Thyroid gland (tissue), 4 donors: ENCODE measurements at regions not wholly inside any gene's neighbourhood (a gene's known extent, or its start where the extent isn't known, plus 50 kb on each side); places are given as distances from the start of the nearest gene placed in this dataset.

Experiments
- DNase-seq, 2 donors: peaks; one replicate each; pipeline ENCODE4 v3.0.0-alpha.2; 2019
- H3K27ac ChIP-seq, 3 donors: fragments of 200-600 bp; sonication (generic); 1 replicate in 2 of 3; 2 replicates in 1 of 3; pipeline ENCODE4 v1.5.1; 2016 to 2019; ENCODE audit warnings: mild to moderate bottlenecking in 1 of 3, moderate library complexity in 1 of 3
- H3K27me3 ChIP-seq: fragments of 200-600 bp; sonication (generic); one replicate; pipeline ENCODE4 v1.5.1; 2019
- H3K36me3 ChIP-seq, 2 donors: fragments of 200-600 bp; sonication (generic); one replicate each; pipeline ENCODE4 v1.5.1; 2016 to 2019
- H3K4me1 ChIP-seq, 2 donors: fragments of 200-600 bp; sonication (generic); one replicate each; pipeline ENCODE4 v1.5.1; 2017 to 2019
- H3K4me3 ChIP-seq, 3 donors: fragments of 200-600 bp; sonication (generic); replicated peaks in 1 of 3; 1 replicate in 2 of 3; 2 replicates in 1 of 3; pipeline ENCODE4 v1.5.1; 2016; ENCODE audit warnings: mild to moderate bottlenecking in 1 of 3
- H3K9me3 ChIP-seq: fragments of 200-600 bp; sonication (generic); one replicate; pipeline ENCODE4 v1.5.1; 2017
- POLR2A ChIP-seq, 2 donors: fragments of 450-650 bp; IDR thresholded peaks; one replicate each; pipeline ENCODE4 v1.6.1; 2017; ENCODE audit warnings: antibody characterized with exemption in 2 of 2, mild to moderate bottlenecking in 2 of 2, moderate library complexity in 1 of 2
- WGBS, 2 donors: methylation state at CpG; one replicate each; pipeline ENCODE4 v1.1.5; 2017; 5-methylcytosine and 5-hydroxymethylcytosine counted together
- intact Hi-C: fragments of 100-400 bp; cut with DNase I; formaldehyde crosslinking; loops from one replicate; pipeline ENCODE4 v1.15.1; 2023
- TF ChIP-seq, protein P1 (sequence below), 6 experiments: fragments of 200-600 bp in 3 of 6; fragments of 450-650 bp in 3 of 6; sonication (generic) in 3 of 6; IDR thresholded peaks; one replicate each; pipeline ENCODE4 v1.5.1; 2016 to 2019; ENCODE audit warnings: antibody characterized with exemption in 6 of 6, mild to moderate bottlenecking in 2 of 6, inconsistent platforms in 1 of 6, moderate library complexity in 1 of 6

DNA sequence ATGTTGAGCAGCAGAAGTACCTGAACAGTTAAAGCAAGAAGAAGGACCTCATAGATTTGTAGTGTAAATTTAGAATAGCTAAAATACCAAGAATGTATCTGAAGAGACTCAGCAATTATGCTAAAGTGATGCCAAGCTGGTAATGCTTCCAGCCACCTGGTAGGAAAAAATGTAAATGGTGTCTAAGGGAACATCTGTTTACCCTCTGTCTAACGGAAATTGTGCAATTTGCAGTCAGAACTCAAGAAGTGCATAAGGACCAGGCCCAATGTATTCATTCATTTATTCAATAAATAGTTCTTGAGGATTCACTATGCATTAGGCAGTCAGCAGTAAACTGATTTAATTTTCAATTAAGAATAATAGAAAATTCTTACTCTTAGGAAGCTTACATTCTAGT is 116.0 kb upstream of the ADGRL4 start:
- Histone ChIP-seq H3K9me3 (no peaks in the 10 kb centered on the region), H3K36me3 (no peaks in the 10 kb centered on the region), H3K27ac (no peak overlapping the region), H3K4me3 (no peak overlapping the region), H3K27me3 (no peaks in the 10 kb centered on the region), H3K4me1 (no peaks in the 10 kb centered on the region)
- no peak for DNase-seq
- intact Hi-C loops, result no loop called here
- TF ChIP-seq POLR2A (IDR thresholded peaks at IDR 0.05), result no peak
- TF ChIP-seq, protein P1, sequence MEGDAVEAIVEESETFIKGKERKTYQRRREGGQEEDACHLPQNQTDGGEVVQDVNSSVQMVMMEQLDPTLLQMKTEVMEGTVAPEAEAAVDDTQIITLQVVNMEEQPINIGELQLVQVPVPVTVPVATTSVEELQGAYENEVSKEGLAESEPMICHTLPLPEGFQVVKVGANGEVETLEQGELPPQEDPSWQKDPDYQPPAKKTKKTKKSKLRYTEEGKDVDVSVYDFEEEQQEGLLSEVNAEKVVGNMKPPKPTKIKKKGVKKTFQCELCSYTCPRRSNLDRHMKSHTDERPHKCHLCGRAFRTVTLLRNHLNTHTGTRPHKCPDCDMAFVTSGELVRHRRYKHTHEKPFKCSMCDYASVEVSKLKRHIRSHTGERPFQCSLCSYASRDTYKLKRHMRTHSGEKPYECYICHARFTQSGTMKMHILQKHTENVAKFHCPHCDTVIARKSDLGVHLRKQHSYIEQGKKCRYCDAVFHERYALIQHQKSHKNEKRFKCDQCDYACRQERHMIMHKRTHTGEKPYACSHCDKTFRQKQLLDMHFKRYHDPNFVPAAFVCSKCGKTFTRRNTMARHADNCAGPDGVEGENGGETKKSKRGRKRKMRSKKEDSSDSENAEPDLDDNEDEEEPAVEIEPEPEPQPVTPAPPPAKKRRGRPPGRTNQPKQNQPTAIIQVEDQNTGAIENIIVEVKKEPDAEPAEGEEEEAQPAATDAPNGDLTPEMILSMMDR (IDR thresholded peaks at IDR 0.05), result no peak
- WGBS, 2 donors, result 93 to 94% methylated on average over 1 of the region's 1 CpG

DNA sequence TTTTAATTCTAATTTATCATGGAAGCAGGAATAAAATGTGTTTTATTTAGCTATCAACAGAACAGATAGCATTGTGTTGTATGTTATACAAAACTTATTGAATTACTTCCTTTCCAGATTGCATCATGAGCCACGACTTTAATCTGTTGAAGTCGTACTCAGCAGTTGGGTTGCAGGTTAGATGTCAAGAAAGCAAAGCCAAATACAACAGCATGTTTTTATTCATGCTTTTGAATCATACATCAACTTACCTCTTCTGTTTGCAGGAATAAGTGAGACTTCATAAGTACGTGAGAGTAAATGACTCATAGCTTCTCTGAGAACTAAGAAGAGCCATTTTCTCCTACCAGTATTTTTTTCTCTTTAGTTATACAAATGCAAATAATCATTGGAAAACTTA is 110.8 kb upstream of the ADGRL4 start:
- TF ChIP-seq POLR2A (IDR thresholded peaks at IDR 0.05), result no peak
- TF ChIP-seq, protein P1 (IDR thresholded peaks at IDR 0.05), result no peak
- no peak for DNase-seq
- H3K27me3 ChIP-seq, result no peaks in the 10 kb centered on the region
- H3K27ac ChIP-seq, result no peak overlapping the region
- WGBS, 2 donors, result 79 to 84% methylated on average over 3 of the region's 3 CpGs
- H3K4me3 ChIP-seq, result no peak overlapping the region
- H3K9me3 ChIP-seq, result no peaks in the 10 kb centered on the region
- H3K36me3 ChIP-seq, result no peaks in the 10 kb centered on the region
- intact Hi-C loops, result no loop called here
- no peaks in the 10 kb centered on the region for H3K4me1 ChIP-seq

DNA sequence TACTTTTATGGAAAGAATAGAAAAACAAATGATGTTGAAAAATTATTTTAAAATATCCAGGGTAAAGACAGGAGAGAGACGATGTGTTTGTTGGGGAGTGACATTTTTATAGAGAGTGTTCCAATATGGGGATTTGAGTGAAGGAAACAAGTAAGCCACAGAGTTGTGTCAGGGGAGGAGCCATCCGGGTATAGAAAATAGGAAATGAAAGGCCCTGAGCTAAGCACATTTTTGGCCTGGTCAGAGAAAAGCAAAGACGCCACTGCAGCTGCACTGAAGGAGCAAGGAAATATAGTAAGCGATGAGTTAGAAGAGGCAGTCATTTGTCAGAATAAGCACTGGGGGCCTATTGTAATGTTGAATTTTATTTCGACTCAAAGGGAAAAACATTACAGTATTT is 107.3 kb upstream of the ADGRL4 start:
- intact Hi-C loops, result no loop called here
- DNase-seq, result no peak

DNA sequence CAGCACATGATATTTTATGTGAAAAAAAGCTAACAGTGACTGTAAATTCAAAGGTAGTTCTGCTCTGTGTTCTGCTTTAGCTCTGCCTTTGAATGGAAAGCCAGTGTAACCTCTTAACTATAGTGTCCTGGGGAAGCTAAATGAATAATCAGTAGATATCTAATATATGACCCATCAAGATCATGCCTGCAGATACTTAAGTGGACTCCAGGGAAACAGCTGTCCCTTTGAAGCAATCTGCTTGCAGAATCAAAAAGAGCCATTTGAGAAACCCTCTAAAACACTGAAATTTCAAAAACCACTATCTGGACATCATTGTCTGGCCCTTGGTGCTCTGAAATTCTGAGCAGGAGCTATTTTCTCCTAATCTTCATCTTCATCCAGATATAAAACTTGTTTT is 104.2 kb upstream of the ADGRL4 start:
- intact Hi-C loops, result no loop called here
- H3K36me3 ChIP-seq, result no peaks in the 10 kb centered on the region
- H3K4me3 ChIP-seq, result no peak overlapping the region
- H3K4me1 ChIP-seq, result no peaks in the 10 kb centered on the region
- DNase-seq, result no peak
- H3K27ac ChIP-seq, result no peak overlapping the region
- H3K9me3 ChIP-seq, result no peaks in the 10 kb centered on the region
- no peaks in the 10 kb centered on the region for H3K27me3 ChIP-seq
- no peak for TF ChIP-seq POLR2A (IDR thresholded peaks at IDR 0.05)
- TF ChIP-seq, protein P1 (IDR thresholded peaks at IDR 0.05), result no peak

More for the DNA sequence above, 107.3 kb upstream of the ADGRL4 start:
- H3K27ac ChIP-seq, result no peak overlapping the region
- H3K4me3 ChIP-seq, result no peak overlapping the region
- no peaks in the 10 kb centered on the region for H3K27me3 ChIP-seq
- H3K36me3 ChIP-seq, result no peaks in the 10 kb centered on the region
- H3K4me1 ChIP-seq, result no peaks in the 10 kb centered on the region
- TF ChIP-seq POLR2A (IDR thresholded peaks at IDR 0.05), result no peak
- TF ChIP-seq, protein P1 (IDR thresholded peaks at IDR 0.05), result no peak
- 59 to 61% methylated on average over 5 of the region's 5 CpGs for WGBS, 2 donors
- no peaks in the 10 kb centered on the region for H3K9me3 ChIP-seq

DNA sequence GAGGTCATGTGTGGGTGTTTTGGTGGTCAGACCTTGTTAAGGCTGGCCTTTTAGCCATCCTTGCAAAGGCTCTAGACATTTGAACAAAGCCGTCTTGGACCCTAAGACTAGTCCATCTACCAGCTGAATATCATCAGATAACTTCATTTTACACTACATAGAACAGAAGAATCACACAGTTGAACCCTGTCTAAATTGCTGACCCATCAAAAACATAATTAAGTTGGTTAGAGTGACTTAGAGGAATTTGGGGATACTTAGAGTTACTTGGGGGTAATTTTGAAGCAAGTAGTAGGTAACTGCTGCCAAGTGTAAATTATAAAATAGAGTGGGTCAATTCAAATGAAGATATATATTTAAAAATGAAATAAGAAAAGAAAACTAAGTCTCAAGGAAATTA is 102.9 kb upstream of the ADGRL4 start:
- TF ChIP-seq, protein P1 (IDR thresholded peaks at IDR 0.05), result no peak
- no peak for TF ChIP-seq POLR2A (IDR thresholded peaks at IDR 0.05)

More for the DNA sequence above, 102.9 kb upstream of the ADGRL4 start:
- H3K9me3 ChIP-seq, result no peaks in the 10 kb centered on the region
- H3K27ac ChIP-seq, result no peak overlapping the region
- no peaks in the 10 kb centered on the region for H3K4me1 ChIP-seq
- H3K36me3 ChIP-seq, result no peaks in the 10 kb centered on the region
- DNase-seq, result no peak
- 88 to 92% methylated on average over 1 of the region's 1 CpG for WGBS, 2 donors
- intact Hi-C loops, result no loop called here
- no peak overlapping the region for H3K4me3 ChIP-seq
- no peaks in the 10 kb centered on the region for H3K27me3 ChIP-seq
